ENCODE measurements at regions not wholly inside any gene's neighbourhood (a gene's known extent, or its start where the extent isn't known, plus 50 kb on each side); places are given as distances from the start of the nearest gene placed in this dataset.

GRCh38 chr10:117471344-117471874, 71.1 kb upstream of the EMX2 start:
- no peaks in the 10 kb centered on the region for H3K9me3 Mint-ChIP-seq (ENCODE audit: low read depth)
- H3K27ac Mint-ChIP-seq: no peak overlapping the region
- no peak for DNase-seq (ENCODE audit: low spot score, unreplicated experiment)
- no peak for TF ChIP-seq CTCF (IDR thresholded peaks at IDR 0.05; ENCODE audit: unreplicated experiment)
- H3K27me3 Mint-ChIP-seq: peaks cover 22% of the 10 kb centered on the region
- no peaks in the 10 kb centered on the region for H3K4me1 Mint-ChIP-seq (ENCODE audit: low read depth)
- H3K4me3 Mint-ChIP-seq (ENCODE audit: low read depth): no peak overlapping the region
- no peaks in the 10 kb centered on the region for H3K36me3 Mint-ChIP-seq (ENCODE audit: insufficient read depth)

- no peaks in the 10 kb centered on the region for H3K4me1 Mint-ChIP-seq (ENCODE audit: low read depth)
- no peak for TF ChIP-seq CTCF (IDR thresholded peaks at IDR 0.05; ENCODE audit: unreplicated experiment)
Observed at GRCh38 chr10:117470733-117471132, 71.8 kb upstream of the EMX2 start.

GRCh38 chr10:117468665-117469064, 73.9 kb upstream of the EMX2 start:
- peaks cover 22% of the 10 kb centered on the region for H3K27me3 Mint-ChIP-seq
- no peak for DNase-seq (ENCODE audit: low spot score, unreplicated experiment)
- no peaks in the 10 kb centered on the region for H3K36me3 Mint-ChIP-seq (ENCODE audit: insufficient read depth)
- H3K27ac Mint-ChIP-seq: no peak overlapping the region
- H3K4me3 Mint-ChIP-seq (ENCODE audit: low read depth): no peak overlapping the region
- TF ChIP-seq CTCF (IDR thresholded peaks at IDR 0.05; ENCODE audit: unreplicated experiment): no peak
- H3K4me1 Mint-ChIP-seq (ENCODE audit: low read depth): no peaks in the 10 kb centered on the region
- H3K9me3 Mint-ChIP-seq (ENCODE audit: low read depth): no peaks in the 10 kb centered on the region

More at GRCh38 chr10:117470733-117471132, 71.8 kb upstream of the EMX2 start:
- H3K27ac Mint-ChIP-seq: no peak overlapping the region
- H3K4me3 Mint-ChIP-seq (ENCODE audit: low read depth): no peak overlapping the region
- H3K27me3 Mint-ChIP-seq: peaks cover 22% of the 10 kb centered on the region
- DNase-seq (ENCODE audit: low spot score, unreplicated experiment): no peak
- no peaks in the 10 kb centered on the region for H3K9me3 Mint-ChIP-seq (ENCODE audit: low read depth)
- H3K36me3 Mint-ChIP-seq (ENCODE audit: insufficient read depth): no peaks in the 10 kb centered on the region

GRCh38 chr10:117464176-117464575, 78.4 kb upstream of the EMX2 start:
- Mint-ChIP-seq H3K9me3 (ENCODE audit: low read depth) (no peaks in the 10 kb centered on the region), H3K27ac (no peak overlapping the region), H3K36me3 (ENCODE audit: insufficient read depth) (no peaks in the 10 kb centered on the region), H3K4me1 (ENCODE audit: low read depth) (no peaks in the 10 kb centered on the region), H3K4me3 (ENCODE audit: low read depth) (no peak overlapping the region), H3K27me3 (peaks cover 6% of the 10 kb centered on the region)
- TF ChIP-seq CTCF (IDR thresholded peaks at IDR 0.05; ENCODE audit: unreplicated experiment): no peak
- DNase-seq (ENCODE audit: low spot score, unreplicated experiment): no peak

GRCh38 chr10:117463545-117463920, 79.0 kb upstream of the EMX2 start:
- Mint-ChIP-seq H3K4me1 (ENCODE audit: low read depth) (no peaks in the 10 kb centered on the region), H3K9me3 (ENCODE audit: low read depth) (no peaks in the 10 kb centered on the region), H3K27ac (no peak overlapping the region), H3K27me3 (peaks cover 12% of the 10 kb centered on the region), H3K36me3 (ENCODE audit: insufficient read depth) (no peaks in the 10 kb centered on the region), H3K4me3 (ENCODE audit: low read depth) (no peak overlapping the region)
- no peak for DNase-seq (ENCODE audit: low spot score, unreplicated experiment)
- TF ChIP-seq CTCF (IDR thresholded peaks at IDR 0.05; ENCODE audit: unreplicated experiment): no peak

All from progenitor cell of endocrine pancreas (in vitro differentiated cells).